GM12892 (cell line): ENCODE measurements at regions not wholly inside any gene's neighbourhood (a gene's known extent, or its start where the extent isn't known, plus 50 kb on each side); places are given as distances from the start of the nearest gene placed in this dataset.
"Not testable (repeated sequence)": the region's sequence is repeated elsewhere in the genome, so short reads cannot be mapped to it uniquely, and the experiment has no call there.

Experiments
- DNase-seq: peaks from one replicate; pipeline ENCODE4 v3.0.0; 2011; ENCODE audit not compliant: insufficient read length
- FAIRE-seq: peaks from 2 replicates; lab custom pipeline; 2011; peaks lifted over from hg19 to GRCh38; lab: Jason Lieb, UNC
- POLR2A ChIP-seq: IDR thresholded peaks from 2 replicates; pipeline ENCODE4 v1.6.1; 2011; ENCODE audit warnings: low read depth, low read length, control low read depth
- POLR2AphosphoS5 ChIP-seq: IDR thresholded peaks from 2 replicates; pipeline ENCODE4 v1.6.1; 2011; ENCODE audit warnings: low read depth, low read length, control low read depth
- TAF1 ChIP-seq: IDR thresholded peaks from 2 replicates; pipeline ENCODE4 v1.6.1; 2011; ENCODE audit warnings: low read depth, mild to moderate bottlenecking, control low read depth, low read length, borderline replicate concordance

- TF ChIP-seq POLR2A (no peak), TAF1 (no peak), POLR2AphosphoS5 (no peak)
Observed at GRCh38 chr20:6703047-6703446, 64.4 kb upstream of the BMP2 start.

DNA sequence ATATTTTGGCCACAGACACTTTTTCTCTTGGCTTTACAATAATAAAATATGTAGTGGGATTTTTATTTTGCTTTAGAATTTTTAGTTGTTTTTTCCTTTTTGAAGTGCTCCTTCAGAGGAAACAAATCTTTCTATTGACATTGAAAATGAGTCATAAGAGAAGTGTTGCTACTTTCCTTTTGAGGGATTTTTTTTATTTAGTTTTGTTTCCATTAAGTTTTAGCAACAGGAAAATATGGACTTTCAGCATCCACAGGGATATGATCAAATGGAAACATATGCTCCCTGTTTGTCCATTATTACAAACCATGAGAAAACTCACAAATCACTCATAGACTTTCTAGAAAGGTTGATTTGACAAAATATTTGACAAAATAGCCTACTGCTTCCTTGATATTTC is 65.3 kb upstream of the BMP2 start:
- FAIRE-seq (no peak), DNase-seq (no peak)
- no peak for TF ChIP-seq TAF1
- TF ChIP-seq POLR2A: no peak
- TF ChIP-seq POLR2AphosphoS5: no peak

More at GRCh38 chr20:6703047-6703446, 64.4 kb upstream of the BMP2 start:
- FAIRE-seq (no peak), DNase-seq (no peak)

- no peak for TF ChIP-seq POLR2A
- FAIRE-seq: no peak
Observed at GRCh38 chr20:6700563-6701329, 66.7 kb upstream of the BMP2 start.

DNA sequence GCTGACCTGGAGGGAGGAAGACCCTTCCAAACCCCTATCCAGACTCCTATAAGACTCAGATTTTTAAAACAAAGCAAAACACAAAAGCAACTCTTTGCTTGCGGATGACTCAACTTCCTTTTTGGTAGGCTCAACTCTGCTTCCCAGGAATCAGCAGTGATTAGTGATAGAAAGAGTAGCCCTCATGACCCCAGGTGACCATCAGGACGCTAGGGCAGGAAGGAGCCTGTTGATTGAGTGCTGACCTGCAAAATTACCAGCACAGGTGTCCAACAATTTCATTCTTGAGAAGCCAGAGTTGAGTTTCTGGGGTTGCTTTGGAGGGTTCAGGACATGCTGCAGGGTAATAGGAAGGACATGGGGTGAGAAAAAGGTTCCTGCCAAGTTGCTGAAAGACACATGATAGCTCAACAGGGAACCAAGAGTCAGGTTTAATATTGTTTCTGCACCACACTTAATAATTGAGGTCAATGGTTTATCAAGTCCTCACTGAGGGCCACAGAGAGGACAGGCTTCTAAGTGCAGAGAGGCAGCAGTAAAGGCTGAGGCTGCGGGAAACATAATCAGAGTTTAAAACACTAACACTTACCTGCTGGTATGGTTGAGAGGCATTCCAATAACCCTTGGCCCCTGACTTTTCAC is 67.4 kb upstream of the BMP2 start:
- DNase-seq (no peak), FAIRE-seq (no peak)
- no peak for TF ChIP-seq TAF1
- no peak for TF ChIP-seq POLR2A

More at GRCh38 chr20:6700563-6701329, 66.7 kb upstream of the BMP2 start:
- DNase-seq: no peak

DNA sequence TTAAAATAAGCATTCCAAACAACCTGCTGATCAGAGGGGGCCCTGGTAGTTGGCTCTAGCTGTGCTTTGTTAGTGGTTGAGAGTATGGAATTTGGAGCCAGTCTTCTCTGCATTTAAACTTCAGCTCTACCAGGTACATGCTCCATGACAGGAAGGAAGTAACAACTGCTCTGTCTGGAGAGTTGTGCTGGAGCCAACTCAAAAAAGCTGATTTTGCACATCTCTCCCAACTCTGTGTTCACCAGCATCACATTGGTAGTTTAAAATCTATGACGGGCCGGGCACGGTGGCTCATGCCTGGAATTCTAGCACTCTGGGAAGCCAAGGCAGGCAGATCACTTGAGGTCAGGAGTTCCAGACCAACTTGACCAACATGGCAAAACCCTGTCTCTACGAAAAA is 68.8 kb upstream of the BMP2 start:
- TF ChIP-seq TAF1 (no peak), POLR2AphosphoS5 (no peak), POLR2A (no peak)
- DNase-seq: no peak
- no peak for FAIRE-seq

DNA sequence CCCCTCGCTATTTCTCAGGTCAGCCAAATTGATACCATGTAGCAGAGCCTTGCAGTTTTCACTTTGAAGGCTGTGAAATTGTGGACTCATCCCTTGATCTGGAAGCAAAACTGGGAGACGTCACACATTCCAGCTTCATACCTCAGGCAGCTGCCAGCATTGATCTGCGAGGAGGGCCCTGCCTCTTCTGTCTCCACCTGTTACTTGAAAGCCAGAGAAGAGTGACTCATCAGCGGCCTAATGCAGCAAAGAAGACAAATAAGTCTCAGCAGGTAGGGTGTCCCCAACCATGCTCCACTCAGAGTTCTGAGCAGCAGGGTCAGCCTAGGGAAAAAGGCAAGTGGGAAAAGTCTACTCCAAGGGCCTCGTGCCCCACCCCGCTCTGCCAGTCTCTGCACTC is 69.4 kb upstream of the BMP2 start:
- TF ChIP-seq POLR2A (no peak), POLR2AphosphoS5 (no peak), TAF1 (no peak)
- DNase-seq (no peak), FAIRE-seq (no peak)

DNA sequence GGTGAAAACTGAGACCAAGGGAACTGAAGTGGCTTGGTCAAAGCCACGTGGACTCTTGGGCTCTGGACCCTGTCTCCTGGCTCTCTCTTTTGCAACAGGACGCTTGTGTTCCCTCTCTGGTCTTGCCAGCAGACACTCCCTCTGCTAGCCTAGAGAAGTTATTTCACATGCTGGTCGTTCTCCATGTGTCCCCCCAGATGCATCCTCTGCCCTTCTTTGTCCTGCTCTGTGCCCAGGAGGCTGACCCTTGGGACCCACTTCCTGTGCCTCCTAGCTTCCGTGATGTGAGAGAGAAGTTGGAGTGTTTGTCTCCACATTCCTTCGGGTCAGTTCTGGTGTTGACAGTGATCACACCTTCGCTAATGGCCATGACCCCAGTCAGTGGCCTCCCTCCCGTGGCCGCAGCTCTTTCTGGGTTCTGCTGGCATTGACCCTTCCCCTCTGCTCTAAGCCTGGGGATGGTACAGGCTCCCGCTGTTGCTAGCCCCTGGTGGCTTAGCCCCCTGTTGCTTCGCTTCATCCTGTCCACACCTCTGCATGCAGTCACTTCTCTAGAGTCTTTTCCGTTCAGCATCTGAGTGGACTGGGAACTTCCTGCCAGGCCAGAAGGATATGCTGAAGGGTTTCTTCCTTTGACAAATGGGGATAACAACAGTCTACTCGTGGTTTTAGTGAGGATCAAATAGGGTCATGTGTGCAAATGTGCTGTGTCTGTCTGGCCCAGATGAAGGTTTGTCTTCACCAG is 70.1 kb upstream of the BMP2 start:
- no peak for FAIRE-seq
- no peak for TF ChIP-seq TAF1
- no peak for TF ChIP-seq POLR2AphosphoS5
- no peak for TF ChIP-seq POLR2A
- no peak for DNase-seq

DNA sequence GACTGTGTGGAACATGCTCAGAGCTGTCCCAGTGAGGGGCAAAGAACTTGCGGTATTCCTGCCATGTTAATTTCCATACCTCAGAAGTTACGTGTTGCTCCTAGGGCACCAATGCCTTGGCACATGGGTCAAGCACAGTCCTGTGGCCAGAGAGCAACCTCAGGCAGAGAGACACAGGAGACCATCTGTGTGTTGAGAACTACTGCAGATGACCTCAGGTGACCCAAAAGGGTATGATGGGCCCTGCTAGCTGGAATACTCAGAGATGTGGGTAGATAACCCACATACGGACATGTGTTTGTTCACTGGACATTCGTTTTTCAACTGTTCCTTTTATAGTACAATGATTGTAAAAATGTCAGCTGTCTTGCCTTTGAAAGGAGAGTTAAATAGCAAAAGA is 71.5 kb upstream of the BMP2 start:
- DNase-seq (no peak), FAIRE-seq (no peak)

DNA sequence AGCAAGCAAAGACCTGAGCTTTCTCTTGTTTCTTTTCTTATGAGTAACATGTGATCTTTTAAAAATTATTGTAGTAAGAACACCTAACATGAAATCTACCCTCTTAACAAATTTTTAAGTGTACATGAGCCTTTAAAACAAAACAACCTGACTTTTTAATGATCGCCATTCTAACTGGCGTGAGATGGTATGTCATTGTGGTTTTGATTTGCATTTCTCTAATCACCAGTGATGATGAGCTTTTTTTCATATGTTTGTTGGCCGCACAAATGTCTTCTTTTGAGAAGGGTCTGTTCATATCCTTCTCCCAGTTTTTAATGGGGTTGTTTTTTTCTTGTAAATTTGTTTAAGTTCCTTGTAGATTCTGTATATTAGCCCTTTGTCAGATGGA is 73.7 kb upstream of the BMP2 start:
- DNase-seq, FAIRE-seq: not testable (repeated sequence)

More for the DNA sequence above, 71.5 kb upstream of the BMP2 start:
- TF ChIP-seq POLR2A (no peak), POLR2AphosphoS5 (no peak), TAF1 (no peak)

DNA sequence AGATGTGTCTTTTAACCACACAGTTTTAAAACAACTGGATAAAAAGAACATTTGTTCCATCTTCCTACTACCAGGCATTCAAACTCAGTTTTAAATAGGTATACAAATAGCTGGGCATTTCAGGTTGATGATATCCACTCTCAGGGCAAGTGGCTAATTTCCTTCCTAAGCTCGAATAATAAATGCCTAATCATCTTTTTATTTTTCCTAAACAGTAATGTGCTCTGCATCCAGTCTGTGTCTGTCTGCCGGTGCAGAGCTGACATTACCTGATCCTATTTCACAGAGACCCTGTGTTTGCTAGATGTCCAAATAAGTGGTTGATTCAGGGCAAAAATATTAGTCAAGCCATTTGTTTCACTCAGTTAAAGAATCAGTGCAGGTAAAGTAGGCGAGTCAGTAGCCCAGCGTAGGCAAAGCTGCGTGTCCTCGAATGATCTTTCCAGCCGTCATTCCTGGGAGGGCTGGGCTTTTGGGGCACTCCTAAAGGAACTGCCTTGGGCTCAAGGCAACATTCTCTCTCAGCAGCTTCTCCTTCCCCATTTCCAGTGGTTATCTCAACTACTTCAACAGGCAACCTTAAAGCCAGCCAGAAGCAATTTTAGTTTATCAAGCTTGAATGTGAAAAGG is 74.2 kb upstream of the BMP2 start:
- FAIRE-seq: no peak
- no peak for TF ChIP-seq POLR2AphosphoS5
- no peak for TF ChIP-seq POLR2A
- TF ChIP-seq TAF1: no peak
- no peak for DNase-seq

DNA sequence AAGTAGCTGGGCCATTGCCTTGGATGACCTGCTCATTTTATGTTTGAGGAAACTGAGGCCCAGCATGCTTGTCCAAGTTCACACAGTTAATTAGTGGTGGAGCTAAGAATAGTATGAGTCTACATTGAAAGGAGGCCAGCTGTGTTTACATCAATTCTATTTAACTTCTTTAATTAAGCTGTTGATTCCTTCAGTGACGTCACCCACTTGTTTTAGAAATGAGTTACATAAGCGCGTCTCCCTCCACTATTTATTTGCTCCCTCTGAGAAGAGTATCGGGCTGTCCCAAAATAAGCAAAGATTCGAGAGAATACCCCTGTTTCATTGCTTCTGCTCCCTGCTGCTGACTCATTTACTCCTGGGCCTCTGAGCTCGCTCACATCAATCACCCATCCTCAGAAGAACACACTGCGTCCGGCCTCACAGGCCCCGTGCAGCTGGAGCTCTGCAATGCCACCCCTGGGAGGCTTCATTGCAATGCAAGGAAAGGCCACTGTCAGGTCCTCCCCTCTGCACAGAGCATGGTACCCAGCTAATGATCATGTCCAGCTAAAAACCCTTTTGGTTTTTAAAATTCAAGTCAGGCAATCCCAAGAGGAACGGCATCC is 74.8 kb upstream of the BMP2 start:
- no peak for FAIRE-seq

More for the DNA sequence above, 74.8 kb upstream of the BMP2 start:
- no peak for DNase-seq
- no peak for TF ChIP-seq POLR2A
